Loucy (cell line): ENCODE measurements at regions not wholly inside any gene's neighbourhood (a gene's known extent, or its start where the extent isn't known, plus 50 kb on each side); places are given as distances from the start of the nearest gene placed in this dataset.

Experiments used
- EZH2phosphoT487 ChIP-seq: fragments of 200-600 bp; IDR thresholded peaks from 2 replicates; pipeline ENCODE4 v1.6.1; 2018; ENCODE audit warnings: antibody characterized with exemption, mild to moderate bottlenecking, moderate library complexity, borderline replicate concordance
- TF ChIP-seq, protein P1 (sequence below): fragments of 200-600 bp; sonication (generic); conservative IDR thresholded peaks from 2 replicates; pipeline ENCODE4 v1.5.1; 2014; ENCODE audit warnings: mild to moderate bottlenecking, antibody characterized with exemption, low read length

- TF ChIP-seq, protein P1, sequence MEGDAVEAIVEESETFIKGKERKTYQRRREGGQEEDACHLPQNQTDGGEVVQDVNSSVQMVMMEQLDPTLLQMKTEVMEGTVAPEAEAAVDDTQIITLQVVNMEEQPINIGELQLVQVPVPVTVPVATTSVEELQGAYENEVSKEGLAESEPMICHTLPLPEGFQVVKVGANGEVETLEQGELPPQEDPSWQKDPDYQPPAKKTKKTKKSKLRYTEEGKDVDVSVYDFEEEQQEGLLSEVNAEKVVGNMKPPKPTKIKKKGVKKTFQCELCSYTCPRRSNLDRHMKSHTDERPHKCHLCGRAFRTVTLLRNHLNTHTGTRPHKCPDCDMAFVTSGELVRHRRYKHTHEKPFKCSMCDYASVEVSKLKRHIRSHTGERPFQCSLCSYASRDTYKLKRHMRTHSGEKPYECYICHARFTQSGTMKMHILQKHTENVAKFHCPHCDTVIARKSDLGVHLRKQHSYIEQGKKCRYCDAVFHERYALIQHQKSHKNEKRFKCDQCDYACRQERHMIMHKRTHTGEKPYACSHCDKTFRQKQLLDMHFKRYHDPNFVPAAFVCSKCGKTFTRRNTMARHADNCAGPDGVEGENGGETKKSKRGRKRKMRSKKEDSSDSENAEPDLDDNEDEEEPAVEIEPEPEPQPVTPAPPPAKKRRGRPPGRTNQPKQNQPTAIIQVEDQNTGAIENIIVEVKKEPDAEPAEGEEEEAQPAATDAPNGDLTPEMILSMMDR = no peak
- TF ChIP-seq EZH2phosphoT487 = no peak
Observed at GRCh38 chr2:15725101-15725781, 133.6 kb downstream of the DDX1 start.
